HG02970 (cell line): ENCODE measurements at regions not wholly inside any gene's neighbourhood (a gene's known extent, or its start where the extent isn't known, plus 50 kb on each side); places are given as distances from the start of the nearest gene placed in this dataset.

Experiments used
- ATAC-seq: cut with Tn5 transposase; IDR thresholded peaks from one replicate; pipeline ENCODE4 v1.9.1; 2021; ENCODE audit warnings: mild to moderate bottlenecking, moderate library complexity, moderate number of reproducible peaks; ENCODE audit not compliant: unreplicated experiment, low FRiP score

GRCh38 chr13:24042710-24043440, 117.6 kb upstream of the SPATA13 start:
- ATAC-seq, result no peak

- ATAC-seq, result no peak
These were observed 116.8 kb upstream of the SPATA13 start for GRCh38 chr13:24043590-24044350.

- no peak for ATAC-seq
These were observed 114.9 kb upstream of the SPATA13 start for GRCh38 chr13:24045597-24045996.

GRCh38 chr13:24050292-24050711, 110.2 kb upstream of the SPATA13 start:
- no peak for ATAC-seq

GRCh38 chr13:24050796-24051715, 109.5 kb upstream of the SPATA13 start:
- no peak for ATAC-seq

- ATAC-seq, result no peak
These were observed 107.7 kb upstream of the SPATA13 start for GRCh38 chr13:24052547-24053518.

- no peak for ATAC-seq
These were observed 106.8 kb upstream of the SPATA13 start for GRCh38 chr13:24053519-24054251.

- ATAC-seq, result no peak
These were observed 103.8 kb upstream of the SPATA13 start for GRCh38 chr13:24056616-24057137.

- ATAC-seq, result no peak
These were observed 99.5 kb upstream of the SPATA13 start for GRCh38 chr13:24060993-24061392.

- no peak for ATAC-seq
These were observed 97.1 kb upstream of the SPATA13 start for GRCh38 chr13:24063281-24063877.

- no peak for ATAC-seq
These were observed 96.1 kb upstream of the SPATA13 start for GRCh38 chr13:24064371-24064770.

GRCh38 chr13:24065176-24065575, 95.3 kb upstream of the SPATA13 start:
- ATAC-seq, result no peak

GRCh38 chr13:24066405-24067295, 93.9 kb upstream of the SPATA13 start:
- ATAC-seq, result no peak

- ATAC-seq, result no peak
These were observed 92.0 kb upstream of the SPATA13 start for GRCh38 chr13:24068472-24068871.

- ATAC-seq, result no peak
These were observed 89.5 kb upstream of the SPATA13 start for GRCh38 chr13:24071016-24071415.

GRCh38 chr13:24071423-24072075, 89.0 kb upstream of the SPATA13 start:
- no peak for ATAC-seq

- ATAC-seq, result no peak
These were observed 86.9 kb upstream of the SPATA13 start for GRCh38 chr13:24073657-24074056.
